Stimulated activated CD4-positive, alpha-beta T cell treated with anti-CD3 and anti-CD28 coated beads, Interleukin-4, amount 100 ng/mL, for 48 hours (primary cell): ENCODE measurements at regions not wholly inside any gene's neighbourhood (a gene's known extent, or its start where the extent isn't known, plus 50 kb on each side); places are given as distances from the start of the nearest gene placed in this dataset.

Source experiments
- DNase-seq, 2 donors: peaks; one replicate each; pipeline ENCODE4 v3.0.0-alpha.2; 2020; ENCODE audit warnings: low read depth in 2 of 2

- peak; percentile 7 for DNase-seq
These were observed 585.4 kb downstream of the SOX6 start for GRCh38 chr11:15770798-15771414.

DNA sequence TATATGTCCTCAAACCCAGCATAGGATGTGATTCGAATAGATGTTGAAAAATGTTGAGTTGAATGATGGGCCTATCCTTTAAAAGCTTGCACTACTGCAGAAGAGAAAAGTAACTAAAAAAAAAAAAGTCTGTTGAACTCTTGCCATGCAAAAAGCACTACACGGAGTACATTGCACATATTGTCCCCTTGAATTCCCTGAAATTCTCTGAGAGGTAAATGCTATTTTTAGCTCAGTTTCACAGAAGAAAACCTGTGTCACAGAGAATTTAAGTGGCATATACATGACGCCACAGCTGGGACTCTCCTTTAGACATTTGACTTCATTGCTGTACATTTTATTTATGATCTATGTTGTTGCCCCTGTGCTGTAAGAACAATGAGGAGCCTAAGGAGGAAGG, 583.8 kb downstream of the SOX6 start:
- no peak for DNase-seq

GRCh38 chr11:15772981-15773380, 583.4 kb downstream of the SOX6 start:
- no peak for DNase-seq

GRCh38 chr11:15773476-15774387, 582.6 kb downstream of the SOX6 start:
- DNase-seq: no peak

GRCh38 chr11:15774388-15774939, 581.9 kb downstream of the SOX6 start:
- no peak for DNase-seq

GRCh38 chr11:15775015-15775541, 581.3 kb downstream of the SOX6 start:
- DNase-seq: no peak

DNA sequence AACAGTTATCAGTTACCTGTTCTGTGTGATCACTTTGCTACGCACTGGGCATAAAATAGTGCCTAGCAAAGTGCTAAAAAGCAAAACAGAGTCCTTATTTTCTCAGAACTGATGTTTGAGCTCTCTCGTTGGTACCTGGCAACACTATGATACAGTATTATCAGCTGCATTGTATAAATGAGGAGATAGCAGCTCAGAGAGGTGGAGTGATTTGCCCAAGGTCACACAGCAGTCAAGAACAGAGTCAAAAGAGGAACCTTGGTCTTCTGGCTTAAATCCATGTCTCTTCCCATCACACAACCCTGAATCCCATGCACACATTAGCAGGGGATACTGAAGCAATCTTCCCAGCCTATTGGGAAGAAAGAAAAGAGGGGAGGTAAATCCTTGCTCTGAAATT, 580.5 kb downstream of the SOX6 start:
- DNase-seq: no peak

- DNase-seq: no peak
These were observed 580.0 kb downstream of the SOX6 start for GRCh38 chr11:15776366-15776765.

GRCh38 chr11:15779518-15779917, 576.8 kb downstream of the SOX6 start:
- no peak for DNase-seq

GRCh38 chr11:15780382-15780781, 576.0 kb downstream of the SOX6 start:
- no peak for DNase-seq

- no peak for DNase-seq
These were observed 575.5 kb downstream of the SOX6 start for GRCh38 chr11:15780837-15781236.

DNA sequence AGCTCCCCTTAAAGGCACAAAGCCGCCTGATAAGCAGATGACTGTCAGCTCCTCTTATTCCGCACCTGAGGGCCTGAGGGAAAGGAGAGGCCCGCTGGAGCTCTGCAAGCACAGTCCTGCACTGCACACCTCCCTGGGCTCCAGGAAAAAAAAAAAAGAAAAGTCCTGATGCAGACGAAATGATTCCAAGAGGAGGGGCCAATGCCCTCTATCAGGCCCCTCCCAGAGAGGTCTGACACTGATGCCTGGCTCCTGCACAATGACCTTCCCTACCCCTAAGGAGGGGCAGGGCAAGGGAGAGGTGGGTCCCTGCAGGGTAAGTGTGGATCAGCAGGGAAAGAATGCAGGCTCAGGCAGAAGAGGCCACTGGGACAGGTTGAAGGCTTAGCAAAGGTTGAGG, 572.7 kb downstream of the SOX6 start:
- no peak for DNase-seq

- no peak for DNase-seq
These were observed 563.0 kb downstream of the SOX6 start for GRCh38 chr11:15793043-15793996.

- no peak for DNase-seq
These were observed 561.8 kb downstream of the SOX6 start for GRCh38 chr11:15794361-15795150.

GRCh38 chr11:15795378-15795777, 561.0 kb downstream of the SOX6 start:
- no peak for DNase-seq

DNA sequence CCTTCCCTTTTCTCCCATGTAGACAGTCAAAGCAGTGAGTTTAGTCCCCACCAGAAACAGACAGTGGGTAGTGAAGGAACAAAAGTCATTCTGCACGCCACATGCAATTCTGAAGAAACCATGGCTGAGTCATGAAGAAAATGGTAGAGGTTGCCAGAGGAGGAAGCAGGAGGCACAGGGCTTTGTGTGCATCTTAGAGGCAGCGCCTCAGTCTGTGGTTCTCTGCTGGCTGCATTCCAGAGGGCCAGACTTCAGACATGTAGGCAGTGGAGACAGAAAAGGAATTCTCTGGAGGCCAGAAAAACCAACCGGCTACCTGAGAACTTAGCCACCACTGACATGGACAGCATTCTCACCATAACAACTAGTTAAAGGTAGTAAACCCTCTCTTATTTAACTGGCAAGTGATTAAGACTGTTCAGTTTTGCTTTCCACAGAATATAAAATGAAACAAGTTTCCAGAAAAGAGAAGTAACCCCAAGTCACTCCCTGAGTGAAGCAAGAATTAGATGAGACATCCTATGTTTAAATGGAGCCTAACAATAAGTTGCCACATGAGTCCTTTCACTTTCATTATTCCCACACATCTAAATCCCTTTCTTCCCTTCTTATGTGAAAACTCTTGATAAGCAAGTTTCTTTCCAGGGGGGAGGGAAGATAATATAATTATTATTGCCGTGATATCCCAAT, 556.1 kb downstream of the SOX6 start:
- peak in 1 of 2 donors; percentile 6 for DNase-seq

GRCh38 chr11:15801126-15801525, 555.2 kb downstream of the SOX6 start:
- DNase-seq: no peak

GRCh38 chr11:15801616-15802015, 554.7 kb downstream of the SOX6 start:
- no peak for DNase-seq

GRCh38 chr11:15805726-15806125, 550.6 kb downstream of the SOX6 start:
- DNase-seq: no peak

DNA sequence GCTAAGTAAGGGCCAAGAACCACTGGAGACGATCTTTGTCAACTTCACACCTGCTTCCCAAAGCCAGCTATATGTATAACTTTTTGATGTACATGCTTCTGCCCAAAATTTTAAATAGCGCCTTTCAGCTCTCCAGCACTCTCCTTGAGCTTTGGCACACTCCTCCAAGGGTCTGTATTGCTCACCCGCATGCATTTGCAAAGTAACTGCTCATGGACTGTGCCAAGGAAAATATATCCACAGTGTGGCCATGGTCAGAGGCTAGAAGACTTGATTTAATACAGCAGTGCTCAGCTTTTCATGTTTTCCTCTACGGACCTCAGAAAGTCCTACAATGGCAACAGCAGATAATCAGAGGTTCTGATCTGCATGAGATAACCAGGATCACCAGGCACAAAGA, 550.1 kb downstream of the SOX6 start:
- DNase-seq: no peak
